ENCODE measurements at regions not wholly inside any gene's neighbourhood (a gene's known extent, or its start where the extent isn't known, plus 50 kb on each side); places are given as distances from the start of the nearest gene placed in this dataset.

DNA sequence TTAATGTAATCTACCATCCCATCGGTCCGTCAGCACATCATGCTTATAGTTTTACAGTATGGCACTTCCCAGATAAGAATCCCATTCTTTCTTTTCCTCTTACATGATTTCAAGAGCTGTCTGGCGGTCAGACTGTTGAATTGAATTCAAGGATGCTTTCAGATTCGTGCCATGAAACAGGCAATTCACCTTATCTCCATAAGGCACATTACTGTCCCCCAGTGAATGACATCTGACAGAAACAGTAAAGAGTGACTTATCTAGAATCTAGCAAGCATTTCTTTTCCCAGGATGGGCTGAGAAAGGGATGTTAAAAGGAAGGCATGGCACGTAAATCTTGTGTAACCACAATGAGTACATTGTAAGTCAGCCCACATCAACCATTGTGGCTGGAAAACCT lies 61.1 kb upstream of the SEM1 start:
- TF ChIP-seq FEZF1 (tag by site-specific recombination; IDR thresholded peaks at IDR 0.05) (0 out of 2 replicates have a peak, but pooled peaks have one; percentile 7), ZNF16 (tag by site-specific recombination; IDR thresholded peaks at IDR 0.05; ENCODE audit: low read depth) (no peak)
- Histone ChIP-seq H3K4me1 (ENCODE audit: control insufficient read depth, insufficient read depth, low read length) (no peaks in the 10 kb centered on the region), H3K9me3 (ENCODE audit: control insufficient read depth, insufficient read depth, low read depth, low read length) (no peaks in the 10 kb centered on the region), H3K27ac (ENCODE audit: extremely low read depth, low read depth, low read length) (no peak overlapping the region), H3K36me3 (ENCODE audit: control insufficient read depth in 2 of 2, insufficient read depth in 1 of 2, low read length in 2 of 2) (no peaks in the 10 kb centered on the region), H3K4me3 (ENCODE audit: low read depth, low read length) (no peak overlapping the region)
- CTCF ChIA-PET, result no interaction called here
- POLR2A ChIA-PET, result no interaction called here

DNA sequence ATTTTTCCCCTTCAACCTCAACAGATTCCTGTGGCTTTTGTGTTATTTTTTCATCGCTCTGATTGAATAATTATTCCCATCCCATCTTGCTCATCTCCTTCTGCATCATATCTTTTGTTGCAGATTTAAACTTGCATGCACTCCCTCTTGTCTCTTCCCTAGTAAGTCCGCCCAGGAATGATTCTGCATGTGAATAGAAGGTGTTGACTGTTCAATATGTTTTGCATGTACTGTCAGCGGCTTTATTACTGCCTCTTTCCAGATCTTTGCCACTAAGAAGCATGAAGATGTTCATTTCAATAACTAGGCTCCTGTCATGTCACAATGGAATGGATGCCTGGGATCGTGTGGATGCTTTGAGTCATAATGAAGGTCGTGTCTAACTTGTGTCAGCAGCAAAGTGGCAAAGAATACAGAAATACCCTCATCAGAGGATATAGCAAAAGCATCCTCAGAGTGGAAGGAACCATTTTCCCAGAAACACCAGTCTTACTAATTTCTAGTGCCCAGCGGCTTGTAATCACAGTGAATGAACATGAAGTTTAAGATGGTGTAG lies 62.6 kb upstream of the SEM1 start:
- ChIA-PET CTCF (no interaction called here), POLR2A (no interaction called here)
- H3K27ac ChIP-seq (ENCODE audit: extremely low read depth, low read depth, low read length), result no peak overlapping the region
- H3K36me3 ChIP-seq (ENCODE audit: control insufficient read depth in 2 of 2, insufficient read depth in 1 of 2, low read length in 2 of 2), result no peaks in the 10 kb centered on the region
- no peaks in the 10 kb centered on the region for H3K4me1 ChIP-seq (ENCODE audit: control insufficient read depth, insufficient read depth, low read length)
- H3K4me3 ChIP-seq (ENCODE audit: low read depth, low read length), result no peak overlapping the region
- TF ChIP-seq ZNF223 (tag by site-specific recombination; IDR thresholded peaks at IDR 0.05) (no peak), ZNF138 (tag by site-specific recombination; IDR thresholded peaks at IDR 0.05; ENCODE audit: borderline replicate concordance) (no peak), GLIS1 (tag by site-specific recombination; IDR thresholded peaks at IDR 0.05) (no peak), ZNF585B (tag by site-specific recombination; IDR thresholded peaks at IDR 0.05) (no peak), ZNF426 (tag by site-specific recombination; IDR thresholded peaks at IDR 0.05) (no peak), ZNF121 (tag by site-specific recombination; IDR thresholded peaks at IDR 0.05) (no peak), ZNF239 (tag by site-specific recombination; IDR thresholded peaks at IDR 0.05) (no peak), ZNF548 (tag by site-specific recombination; IDR thresholded peaks at IDR 0.05) (no peak), ZNF621 (tag by site-specific recombination; IDR thresholded peaks at IDR 0.05) (no peak)
- TF ChIP-seq, protein P1, sequence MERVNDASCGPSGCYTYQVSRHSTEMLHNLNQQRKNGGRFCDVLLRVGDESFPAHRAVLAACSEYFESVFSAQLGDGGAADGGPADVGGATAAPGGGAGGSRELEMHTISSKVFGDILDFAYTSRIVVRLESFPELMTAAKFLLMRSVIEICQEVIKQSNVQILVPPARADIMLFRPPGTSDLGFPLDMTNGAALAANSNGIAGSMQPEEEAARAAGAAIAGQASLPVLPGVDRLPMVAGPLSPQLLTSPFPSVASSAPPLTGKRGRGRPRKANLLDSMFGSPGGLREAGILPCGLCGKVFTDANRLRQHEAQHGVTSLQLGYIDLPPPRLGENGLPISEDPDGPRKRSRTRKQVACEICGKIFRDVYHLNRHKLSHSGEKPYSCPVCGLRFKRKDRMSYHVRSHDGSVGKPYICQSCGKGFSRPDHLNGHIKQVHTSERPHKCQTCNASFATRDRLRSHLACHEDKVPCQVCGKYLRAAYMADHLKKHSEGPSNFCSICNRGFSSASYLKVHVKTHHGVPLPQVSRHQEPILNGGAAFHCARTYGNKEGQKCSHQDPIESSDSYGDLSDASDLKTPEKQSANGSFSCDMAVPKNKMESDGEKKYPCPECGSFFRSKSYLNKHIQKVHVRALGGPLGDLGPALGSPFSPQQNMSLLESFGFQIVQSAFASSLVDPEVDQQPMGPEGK (tag by site-specific recombination; IDR thresholded peaks at IDR 0.05), result no peak
- TF ChIP-seq, protein P2, sequence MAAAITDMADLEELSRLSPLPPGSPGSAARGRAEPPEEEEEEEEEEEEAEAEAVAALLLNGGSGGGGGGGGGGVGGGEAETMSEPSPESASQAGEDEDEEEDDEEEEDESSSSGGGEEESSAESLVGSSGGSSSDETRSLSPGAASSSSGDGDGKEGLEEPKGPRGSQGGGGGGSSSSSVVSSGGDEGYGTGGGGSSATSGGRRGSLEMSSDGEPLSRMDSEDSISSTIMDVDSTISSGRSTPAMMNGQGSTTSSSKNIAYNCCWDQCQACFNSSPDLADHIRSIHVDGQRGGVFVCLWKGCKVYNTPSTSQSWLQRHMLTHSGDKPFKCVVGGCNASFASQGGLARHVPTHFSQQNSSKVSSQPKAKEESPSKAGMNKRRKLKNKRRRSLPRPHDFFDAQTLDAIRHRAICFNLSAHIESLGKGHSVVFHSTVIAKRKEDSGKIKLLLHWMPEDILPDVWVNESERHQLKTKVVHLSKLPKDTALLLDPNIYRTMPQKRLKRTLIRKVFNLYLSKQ (tag by site-specific recombination; IDR thresholded peaks at IDR 0.05; ENCODE audit: borderline replicate concordance), result no peak
- TF ChIP-seq, protein P3, sequence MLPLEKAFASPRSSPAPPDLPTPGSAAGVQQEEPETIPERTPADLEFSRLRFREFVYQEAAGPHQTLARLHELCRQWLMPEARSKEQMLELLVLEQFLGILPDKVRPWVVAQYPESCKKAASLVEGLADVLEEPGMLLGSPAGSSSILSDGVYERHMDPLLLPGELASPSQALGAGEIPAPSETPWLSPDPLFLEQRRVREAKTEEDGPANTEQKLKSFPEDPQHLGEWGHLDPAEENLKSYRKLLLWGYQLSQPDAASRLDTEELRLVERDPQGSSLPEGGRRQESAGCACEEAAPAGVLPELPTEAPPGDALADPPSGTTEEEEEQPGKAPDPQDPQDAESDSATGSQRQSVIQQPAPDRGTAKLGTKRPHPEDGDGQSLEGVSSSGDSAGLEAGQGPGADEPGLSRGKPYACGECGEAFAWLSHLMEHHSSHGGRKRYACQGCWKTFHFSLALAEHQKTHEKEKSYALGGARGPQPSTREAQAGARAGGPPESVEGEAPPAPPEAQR (tag by site-specific recombination; IDR thresholded peaks at IDR 0.05), result no peak
- H3K9me3 ChIP-seq (ENCODE audit: control insufficient read depth, insufficient read depth, low read depth, low read length), result no peaks in the 10 kb centered on the region

DNA sequence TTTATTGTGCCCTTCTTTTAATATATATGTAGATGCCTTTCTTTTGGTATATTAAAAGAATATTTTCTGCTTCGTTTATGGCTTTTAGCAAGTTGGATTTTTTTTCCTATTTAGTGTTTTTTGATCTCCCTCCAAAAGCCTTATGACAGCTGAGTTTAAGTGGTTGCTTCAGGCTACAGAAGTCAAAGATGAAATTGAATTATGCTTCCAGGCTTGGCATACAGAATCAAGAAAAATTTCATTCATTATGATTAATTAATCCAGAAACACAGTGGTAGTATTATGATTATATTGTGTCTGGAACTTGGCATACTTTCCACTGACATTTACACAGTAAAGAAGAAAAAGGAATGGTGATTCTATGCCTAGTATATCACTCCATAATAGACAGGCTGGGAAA lies 63.8 kb upstream of the SEM1 start:
- CTCF ChIA-PET, result interaction anchor here (0.6 kb wide), 1 partner anchor 136 kb away, joined by 5 read pairs; no protein-coding TSS in a partner anchor
- H3K4me1 ChIP-seq (ENCODE audit: control insufficient read depth, insufficient read depth, low read length), result no peaks in the 10 kb centered on the region
- H3K9me3 ChIP-seq (ENCODE audit: control insufficient read depth, insufficient read depth, low read depth, low read length), result no peaks in the 10 kb centered on the region
- H3K36me3 ChIP-seq (ENCODE audit: control insufficient read depth in 2 of 2, insufficient read depth in 1 of 2, low read length in 2 of 2), result no peaks in the 10 kb centered on the region
- H3K4me3 ChIP-seq (ENCODE audit: low read depth, low read length), result no peak overlapping the region
- POLR2A ChIA-PET, result no interaction called here
- H3K27ac ChIP-seq (ENCODE audit: extremely low read depth, low read depth, low read length), result no peak overlapping the region
- TF ChIP-seq PRDM1 (tag by site-specific recombination; IDR thresholded peaks at IDR 0.05), result no peak
- no peak for TF ChIP-seq ZNF366 (tag by site-specific recombination; conservative IDR thresholded peaks at IDR 0.05)
- no peak for TF ChIP-seq ZNF433 (tag by site-specific recombination; IDR thresholded peaks at IDR 0.05; ENCODE audit: low read depth)
